HG03066 (cell line): ENCODE measurements at regions not wholly inside any gene's neighbourhood (a gene's known extent, or its start where the extent isn't known, plus 50 kb on each side); places are given as distances from the start of the nearest gene placed in this dataset.

ENCODE experiments used
- ATAC-seq: cut with Tn5 transposase; IDR thresholded peaks from one replicate; pipeline ENCODE4 v1.9.1; 2021; ENCODE audit warnings: low read depth; ENCODE audit not compliant: unreplicated experiment

GRCh38 chr5:68646144-68646543 lies 430.6 kb downstream of the PIK3R1 start:
- no peak for ATAC-seq

- ATAC-seq, result no peak
These were observed 432.2 kb downstream of the PIK3R1 start for GRCh38 chr5:68647743-68648142.

GRCh38 chr5:68648944-68649857 lies 433.6 kb downstream of the PIK3R1 start:
- no peak for ATAC-seq

GRCh38 chr5:68652534-68652965 lies 437.0 kb downstream of the PIK3R1 start:
- ATAC-seq, result no peak

GRCh38 chr5:68653471-68653870 lies 437.9 kb downstream of the PIK3R1 start:
- ATAC-seq, result no peak

GRCh38 chr5:68657055-68657961 lies 436.5 kb upstream of the SLC30A5 start:
- no peak for ATAC-seq

- ATAC-seq, result no peak
These were observed 434.9 kb upstream of the SLC30A5 start for GRCh38 chr5:68658810-68659372.

GRCh38 chr5:68659881-68660280 lies 433.9 kb upstream of the SLC30A5 start:
- ATAC-seq, result no peak

- no peak for ATAC-seq
These were observed 432.6 kb upstream of the SLC30A5 start for GRCh38 chr5:68661237-68661636.

GRCh38 chr5:68662804-68663307 lies 431.0 kb upstream of the SLC30A5 start:
- ATAC-seq, result no peak

- no peak for ATAC-seq
These were observed 423.8 kb upstream of the SLC30A5 start for GRCh38 chr5:68669864-68670575.

- ATAC-seq, result no peak
These were observed 420.6 kb upstream of the SLC30A5 start for GRCh38 chr5:68673106-68673822.

- no peak for ATAC-seq
These were observed 420.0 kb upstream of the SLC30A5 start for GRCh38 chr5:68673823-68674180.

GRCh38 chr5:68679041-68679440 lies 414.8 kb upstream of the SLC30A5 start:
- no peak for ATAC-seq

- ATAC-seq, result no peak
These were observed 413.4 kb upstream of the SLC30A5 start for GRCh38 chr5:68680366-68680765.

GRCh38 chr5:68681929-68682328 lies 411.9 kb upstream of the SLC30A5 start:
- ATAC-seq, result no peak

GRCh38 chr5:68682400-68683160 lies 411.2 kb upstream of the SLC30A5 start:
- ATAC-seq, result no peak

GRCh38 chr5:68683632-68684036 lies 410.2 kb upstream of the SLC30A5 start:
- ATAC-seq, result no peak

GRCh38 chr5:68685863-68686262 lies 408.0 kb upstream of the SLC30A5 start:
- no peak for ATAC-seq
